Esophagus muscularis mucosa (tissue), 4 donors: ENCODE measurements at regions not wholly inside any gene's neighbourhood (a gene's known extent, or its start where the extent isn't known, plus 50 kb on each side); places are given as distances from the start of the nearest gene placed in this dataset.

Experiments
- DNase-seq: peaks from one replicate; pipeline ENCODE4 v3.0.0-alpha.2; 2017; ENCODE audit errors: extremely low spot score
- H3K27ac ChIP-seq, 4 donors: fragments of 200-600 bp; sonication (generic); replicated peaks in 1 of 4; 1 replicate in 3 of 4; 2 replicates in 1 of 4; pipeline ENCODE4 v1.5.1; 2016 to 2019; ENCODE audit warnings: mild to moderate bottlenecking in 1 of 4
- H3K27me3 ChIP-seq, 4 donors: fragments of 200-600 bp; sonication (generic); one replicate each; pipeline versions ENCODE4 v1.5.1 to v1.6.0; 2016 to 2019
- H3K36me3 ChIP-seq, 4 donors: fragments of 200-600 bp; sonication (generic); one replicate each; pipeline ENCODE4 v1.5.1; 2016 to 2019
- H3K4me1 ChIP-seq, 4 donors: fragments of 200-600 bp; sonication (generic); one replicate each; pipeline ENCODE4 v1.5.1; 2016 to 2019
- H3K4me3 ChIP-seq, 4 donors: fragments of 200-600 bp; sonication (generic); 1 replicate in 2 of 4; 2 replicates in 2 of 4; pipeline ENCODE4 v1.5.1; 2016 to 2019; ENCODE audit warnings: mild to moderate bottlenecking in 4 of 4, moderate library complexity in 1 of 4
- H3K9me3 ChIP-seq, 4 donors: fragments of 200-600 bp; sonication (generic); 1 replicate in 3 of 4; 2 replicates in 1 of 4; pipeline ENCODE4 v1.5.1; 2016 to 2019
- CTCF ChIP-seq, 3 experiments: fragments of 200-600 bp in 2 of 3; fragments of 450-650 bp in 1 of 3; sonication (generic) in 2 of 3; IDR thresholded peaks; one replicate each; pipeline ENCODE4 v1.5.1; 2017 to 2019; ENCODE audit warnings: antibody characterized with exemption in 3 of 3, mild to moderate bottlenecking in 2 of 3, moderate library complexity in 1 of 3
- EP300 ChIP-seq: sonication (generic); formaldehyde crosslinking; IDR thresholded peaks from one replicate; pipeline ENCODE4 v1.6.1; 2017; ENCODE audit warnings: antibody characterized with exemption
- POLR2A ChIP-seq: fragments of 450-650 bp; IDR thresholded peaks from one replicate; pipeline ENCODE4 v1.6.1; 2017; ENCODE audit warnings: antibody characterized with exemption, moderate library complexity, mild to moderate bottlenecking, low read depth
- POLR2AphosphoS5 ChIP-seq, 2 donors: sonication (generic); formaldehyde crosslinking; IDR thresholded peaks; one replicate each; pipeline ENCODE4 v1.6.1; 2017; ENCODE audit warnings: antibody characterized with exemption in 2 of 2
- whole genome bisulfite sequencing: methylation state at CpG from one replicate; pipeline ENCODE4 v1.1.5; 2018; 5-methylcytosine and 5-hydroxymethylcytosine counted together
- intact Hi-C: fragments of 100-400 bp; cut with DNase I; formaldehyde crosslinking; loops from one replicate; pipeline ENCODE4 v1.15.1; 2023

- Histone ChIP-seq H3K27ac (no peak overlapping the region), H3K4me1 (no peaks in the 10 kb centered on the region), H3K36me3 (no peaks in the 10 kb centered on the region), H3K4me3 (no peak overlapping the region), H3K9me3 (no peaks in the 10 kb centered on the region), H3K27me3 (no peaks in the 10 kb centered on the region)
- no peak for DNase-seq
- 92% methylated on average over 1 of the region's 1 CpG for WGBS
- TF ChIP-seq POLR2A (no peak), POLR2AphosphoS5 (IDR thresholded peaks at IDR 0.05) (no peak), CTCF (IDR thresholded peaks at IDR 0.05) (no peak), EP300 (no peak)
- intact Hi-C loops = no loop called here
These were observed 65.3 kb downstream of the EOMES start for GRCh38 chr3:27656790-27657189.

GRCh38 chr3:27655547-27655946 is 66.6 kb downstream of the EOMES start:
- no peak overlapping the region for H3K27ac ChIP-seq
- H3K4me3 ChIP-seq = no peak overlapping the region
- no peak for DNase-seq
- no peaks in the 10 kb centered on the region for H3K9me3 ChIP-seq
- H3K27me3 ChIP-seq = no peaks in the 10 kb centered on the region
- H3K4me1 ChIP-seq = no peaks in the 10 kb centered on the region
- intact Hi-C loops = no loop called here
- no peaks in the 10 kb centered on the region for H3K36me3 ChIP-seq
- WGBS = 93% methylated on average over 5 of the region's 5 CpGs
- no peak for TF ChIP-seq CTCF (IDR thresholded peaks at IDR 0.05)
- no peak for TF ChIP-seq EP300
- TF ChIP-seq POLR2AphosphoS5 (IDR thresholded peaks at IDR 0.05) = no peak
- TF ChIP-seq POLR2A = no peak

GRCh38 chr3:27653803-27654558 is 68.1 kb downstream of the EOMES start:
- no peaks in the 10 kb centered on the region for H3K9me3 ChIP-seq
- WGBS = 93% methylated on average over 3 of the region's 3 CpGs
- H3K4me1 ChIP-seq = no peaks in the 10 kb centered on the region
- TF ChIP-seq EP300 (no peak), CTCF (IDR thresholded peaks at IDR 0.05) (no peak), POLR2A (no peak), POLR2AphosphoS5 (IDR thresholded peaks at IDR 0.05) (no peak)
- DNase-seq = no peak
- H3K27me3 ChIP-seq = no peaks in the 10 kb centered on the region
- no peaks in the 10 kb centered on the region for H3K36me3 ChIP-seq
- H3K4me3 ChIP-seq = no peak overlapping the region
- no peak overlapping the region for H3K27ac ChIP-seq
- intact Hi-C loops = no loop called here

GRCh38 chr3:27649277-27649676 is 72.8 kb downstream of the EOMES start:
- Histone ChIP-seq H3K9me3 (no peaks in the 10 kb centered on the region), H3K4me1 (no peaks in the 10 kb centered on the region), H3K4me3 (no peak overlapping the region), H3K27me3 (no peaks in the 10 kb centered on the region), H3K27ac (no peak overlapping the region), H3K36me3 (no peaks in the 10 kb centered on the region)
- TF ChIP-seq EP300 (no peak), POLR2A (no peak)
- intact Hi-C loops = no loop called here
- WGBS = 82% methylated on average over 4 of the region's 4 CpGs
- no peak for DNase-seq

GRCh38 chr3:27646896-27647295 is 75.2 kb downstream of the EOMES start:
- Histone ChIP-seq H3K4me3 (no peak overlapping the region), H3K27ac (no peak overlapping the region), H3K27me3 (no peaks in the 10 kb centered on the region), H3K4me1 (no peaks in the 10 kb centered on the region), H3K9me3 (no peaks in the 10 kb centered on the region), H3K36me3 (no peaks in the 10 kb centered on the region)
- intact Hi-C loops = no loop called here
- no peak for DNase-seq
- no peak for TF ChIP-seq POLR2A
- no peak for TF ChIP-seq CTCF (IDR thresholded peaks at IDR 0.05)
- TF ChIP-seq POLR2AphosphoS5 (IDR thresholded peaks at IDR 0.05) = no peak
- TF ChIP-seq EP300 = no peak
